ENCODE measurements at regions not wholly inside any gene's neighbourhood (a gene's known extent, or its start where the extent isn't known, plus 50 kb on each side); places are given as distances from the start of the nearest gene placed in this dataset.

- DNase-seq (ENCODE audit: low read depth in 2 of 2) = no peak
These were observed 63.5 kb downstream of the ENC1 start for GRCh38 chr5:74576941-74577456.

GRCh38 chr5:74575741-74576538 lies 64.6 kb downstream of the ENC1 start:
- no peak for DNase-seq (ENCODE audit: low read depth in 2 of 2)

GRCh38 chr5:74570250-74570649 lies 70.3 kb downstream of the ENC1 start:
- no peak for DNase-seq (ENCODE audit: low read depth in 2 of 2)

GRCh38 chr5:74567411-74567995 lies 73.0 kb downstream of the ENC1 start:
- DNase-seq (ENCODE audit: low read depth in 2 of 2) = no peak

- DNase-seq (ENCODE audit: low read depth in 2 of 2) = no peak
These were observed 78.4 kb downstream of the ENC1 start for GRCh38 chr5:74562122-74562521.

- no peak for DNase-seq (ENCODE audit: low read depth in 2 of 2)
These were observed 80.3 kb downstream of the ENC1 start for GRCh38 chr5:74560245-74560644.

- DNase-seq (ENCODE audit: low read depth in 2 of 2) = no peak
These were observed 83.6 kb downstream of the ENC1 start for GRCh38 chr5:74556631-74557595.

- no peak for DNase-seq (ENCODE audit: low read depth in 2 of 2)
These were observed 84.5 kb downstream of the ENC1 start for GRCh38 chr5:74556006-74556405.

GRCh38 chr5:74552101-74552500 lies 88.4 kb downstream of the ENC1 start:
- no peak for DNase-seq (ENCODE audit: low read depth in 2 of 2)

- DNase-seq (ENCODE audit: low read depth in 2 of 2) = no peak
These were observed 89.6 kb downstream of the ENC1 start for GRCh38 chr5:74550927-74551326.

- DNase-seq (ENCODE audit: low read depth in 2 of 2) = no peak
These were observed 91.1 kb downstream of the ENC1 start for GRCh38 chr5:74549384-74549783.

- DNase-seq (ENCODE audit: low read depth in 2 of 2) = no peak
These were observed 93.7 kb downstream of the ENC1 start for GRCh38 chr5:74546796-74547195.

GRCh38 chr5:74544811-74545210 lies 95.7 kb downstream of the ENC1 start:
- no peak for DNase-seq (ENCODE audit: low read depth in 2 of 2)

GRCh38 chr5:74543162-74543995 lies 97.1 kb downstream of the ENC1 start:
- no peak for DNase-seq (ENCODE audit: low read depth in 2 of 2)

GRCh38 chr5:74542482-74542881 lies 98.0 kb downstream of the ENC1 start:
- no peak for DNase-seq (ENCODE audit: low read depth in 2 of 2)

- DNase-seq (ENCODE audit: low read depth in 2 of 2) = no peak
These were observed 99.1 kb downstream of the ENC1 start for GRCh38 chr5:74541381-74541781.

GRCh38 chr5:74540622-74541021 lies 99.9 kb downstream of the ENC1 start:
- DNase-seq (ENCODE audit: low read depth in 2 of 2) = no peak

GRCh38 chr5:74539986-74540385 lies 100.5 kb downstream of the ENC1 start:
- no peak for DNase-seq (ENCODE audit: low read depth in 2 of 2)

- no peak for DNase-seq (ENCODE audit: low read depth in 2 of 2)
These were observed 102.3 kb downstream of the ENC1 start for GRCh38 chr5:74538206-74538661.

- DNase-seq (ENCODE audit: low read depth in 2 of 2) = no peak
These were observed 103.9 kb downstream of the ENC1 start for GRCh38 chr5:74536658-74537057.

- DNase-seq (ENCODE audit: low read depth in 2 of 2) = no peak
These were observed 104.6 kb downstream of the ENC1 start for GRCh38 chr5:74535926-74536325.

Data from stimulated activated CD8-positive, alpha-beta memory T cell treated with anti-CD3 and anti-CD28 coated beads, Interleukin-15, amount 100 ng/mL, for 4 hours (primary cell).